B cell (primary cell): ENCODE measurements at regions not wholly inside any gene's neighbourhood (a gene's known extent, or its start where the extent isn't known, plus 50 kb on each side); places are given as distances from the start of the nearest gene placed in this dataset.

Experiments used
- ATAC-seq: fragments of 200-7000 bp; cut with Tn5 transposase; one replicate; pipeline ENCODE4 v1.10.0; 2021; ENCODE audit warnings: low read depth, mild to moderate bottlenecking, moderate number of reproducible peaks, moderate library complexity
- CTCF ChIA-PET: fragments of 350-600 bp; sonication (Branson Sonifier 250); formaldehyde crosslinking; loops from one replicate; lab custom pipeline; 2021; ENCODE audit warnings: antibody characterized with exemption, inconsistent platforms; lab: Charles Lee
- POLR2A ChIA-PET: fragments of 350-600 bp; sonication (Branson Sonifier 250); formaldehyde crosslinking; loops from one replicate; lab custom pipeline; 2021; ENCODE audit warnings: antibody characterized with exemption; lab: Charles Lee
- DNase-seq: peaks from one replicate; pipeline ENCODE4 v3.0.0; 2013
- H2AFZ ChIP-seq: 2 replicates; pipeline ENCODE4 v1.6.1; 2012; ENCODE audit warnings: mild to moderate bottlenecking, low read depth, low read length; ENCODE audit not compliant: insufficient read depth, poor library complexity, severe bottlenecking
- H3K27ac ChIP-seq, 2 donors: 1 replicate in 1 of 2; 2 replicates in 1 of 2; pipeline ENCODE4 v1.5.1; 2012 to 2013; ENCODE audit warnings: low read length in 2 of 2, mild to moderate bottlenecking in 2 of 2, moderate library complexity in 1 of 2
- H3K27me3 ChIP-seq, 4 experiments: fragments of 200-600 bp in 1 of 4; sonication (generic) in 1 of 4; replicated peaks in 1 of 4; 1 replicate in 2 of 4; 2 replicates in 2 of 4; pipeline versions ENCODE4 v1.6.1 to v1.7.0; 2013 to 2016; ENCODE audit warnings: low read length in 3 of 4, mild to moderate bottlenecking in 2 of 4, mixed read lengths in 1 of 4, moderate library complexity in 1 of 4; ENCODE audit not compliant: insufficient read depth in 4 of 4, control insufficient read depth in 3 of 4; ENCODE audit errors: control extremely low read depth in 1 of 4
- H3K36me3 ChIP-seq, 2 experiments: replicated peaks in 1 of 2; 1 replicate in 1 of 2; 2 replicates in 1 of 2; pipeline versions ENCODE4 v1.6.1 to v1.7.1; 2013; ENCODE audit warnings: low read length in 1 of 2; ENCODE audit not compliant: insufficient read depth in 2 of 2, control insufficient read depth in 1 of 2; ENCODE audit errors: control extremely low read depth in 1 of 2, extremely low read depth in 1 of 2
- H3K4me1 ChIP-seq, 2 donors: fragments of 200-600 bp in 1 of 2; sonication (generic) in 1 of 2; 1 replicate in 1 of 2; 2 replicates in 1 of 2; pipeline versions ENCODE4 v1.5.1 to v1.6.1; 2013 to 2017; ENCODE audit warnings: low read length in 2 of 2; ENCODE audit not compliant: control insufficient read depth in 2 of 2, insufficient read depth in 2 of 2
- H3K4me2 ChIP-seq: replicated peaks from 2 replicates; pipeline ENCODE3; 2012; ENCODE audit warnings: mild to moderate bottlenecking, low read depth, low read length; ENCODE audit not compliant: poor library complexity, severe bottlenecking
- H3K4me3 ChIP-seq, 5 experiments: fragments of 200-600 bp in 1 of 5; sonication (generic) in 1 of 5; 1 replicate in 3 of 5; 2 replicates in 2 of 5; pipeline versions ENCODE4 v1.5.1 to v1.7.0; 2011 to 2016; ENCODE audit warnings: low read length in 4 of 5, mild to moderate bottlenecking in 4 of 5, low read depth in 2 of 5, control low read depth in 1 of 5, moderate library complexity in 1 of 5; ENCODE audit not compliant: insufficient read depth in 1 of 5; ENCODE audit errors: control extremely low read depth in 1 of 5, extremely low read depth in 1 of 5
- H3K79me2 ChIP-seq: fragments of 200-600 bp; sonication (generic); one replicate; pipeline ENCODE4 v1.6.0; 2016; ENCODE audit warnings: low read length; ENCODE audit not compliant: control insufficient read depth, insufficient read depth
- H3K9ac ChIP-seq: fragments of 200-600 bp; sonication (generic); 2 replicates; pipeline ENCODE4 v1.6.1; 2017; ENCODE audit warnings: mild to moderate bottlenecking, low read length, moderate library complexity
- H3K9me3 ChIP-seq, 3 donors: one replicate each; pipeline versions ENCODE4 v1.6.1 to v1.7.1; 2013; ENCODE audit warnings: low read length in 2 of 3; ENCODE audit not compliant: control insufficient read depth in 2 of 3, insufficient read depth in 1 of 3; ENCODE audit errors: control extremely low read depth in 1 of 3
- H4K20me1 ChIP-seq: 2 replicates; pipeline ENCODE4 v1.6.0; 2012; ENCODE audit warnings: mild to moderate bottlenecking, low read length; ENCODE audit not compliant: insufficient read depth, control insufficient read depth, poor library complexity, severe bottlenecking
- H3K27ac Mint-ChIP-seq: one replicate; pipeline ENCODE4 v1.8.0; 2021; ENCODE audit warnings: mixed read lengths
- H3K27me3 Mint-ChIP-seq: one replicate; pipeline ENCODE4 v1.8.0; 2021; ENCODE audit warnings: mixed read lengths
- H3K4me1 Mint-ChIP-seq: one replicate; pipeline ENCODE4 v1.8.0; 2021; ENCODE audit warnings: mixed read lengths
- H3K4me3 Mint-ChIP-seq: one replicate; pipeline ENCODE4 v1.8.0; 2021; ENCODE audit warnings: mixed read lengths
- H3K9me3 Mint-ChIP-seq: one replicate; pipeline ENCODE4 v1.8.0; 2022; ENCODE audit warnings: mixed read lengths; ENCODE audit not compliant: insufficient read depth
- EZH2 ChIP-seq: IDR thresholded peaks from 2 replicates; pipeline ENCODE4 v1.6.1; 2012; ENCODE audit warnings: borderline replicate concordance, low read depth, mild to moderate bottlenecking, moderate library complexity, low read length; ENCODE audit not compliant: insufficient read depth, poor library complexity, severe bottlenecking
- WGBS: methylation state at CpG from one replicate; pipeline ENCODE4 v1.1.5; 2013; ENCODE audit warnings: missing lambda C conversion rate; ENCODE audit not compliant: insufficient coverage; 5-methylcytosine and 5-hydroxymethylcytosine counted together
- intact Hi-C: fragments of 100-400 bp; cut with micrococcal nuclease; formaldehyde crosslinking; loops from one replicate; pipeline ENCODE4 v1.10.0; 2022
- TF ChIP-seq, protein P1 (sequence below): fragments of 200-600 bp; IDR thresholded peaks from one replicate; pipeline ENCODE4 v1.8.0; 2022; ENCODE audit warnings: antibody characterized with exemption, mild to moderate bottlenecking

DNA sequence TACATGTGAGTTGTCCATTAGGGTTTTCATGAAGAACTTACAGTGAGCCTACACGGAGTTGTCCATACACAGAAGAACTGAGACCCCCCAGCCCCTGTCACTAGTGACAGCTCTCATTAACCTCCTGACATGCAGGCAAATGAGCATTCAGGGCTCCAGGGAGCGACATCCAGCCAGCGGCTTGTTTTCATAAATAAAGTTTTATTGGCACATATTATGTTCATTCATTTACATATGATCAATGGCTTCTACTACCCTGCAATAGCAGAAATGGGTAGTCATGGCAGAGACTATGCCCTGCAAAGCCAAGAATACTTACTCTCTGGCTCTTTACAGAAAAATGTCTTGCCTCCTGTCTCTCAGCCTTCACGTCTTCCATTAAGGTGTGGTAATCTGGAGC lies 553.5 kb downstream of the EDEM1 start:
- no peaks in the 10 kb centered on the region for H3K27me3 Mint-ChIP-seq
- Histone ChIP-seq H3K79me2 (no peaks in the 10 kb centered on the region), H3K9ac (no peak overlapping the region), H3K4me2 (no peak overlapping the region), H2AFZ (no peak overlapping the region), H3K27me3 (no peaks in the 10 kb centered on the region), H3K36me3 (no peaks in the 10 kb centered on the region), H3K27ac (no peak overlapping the region), H3K4me1 (no peaks in the 10 kb centered on the region), H3K9me3 (no peaks in the 10 kb centered on the region), H4K20me1 (no peaks in the 10 kb centered on the region), H3K4me3 (no peak overlapping the region)
- no peak for ATAC-seq
- POLR2A ChIA-PET = no interaction called here
- H3K27ac Mint-ChIP-seq = no peak overlapping the region
- CTCF ChIA-PET = no interaction called here
- no peaks in the 10 kb centered on the region for H3K4me1 Mint-ChIP-seq
- no peak for DNase-seq
- whole genome bisulfite sequencing = 83% methylated on average over 1 of the region's 4 CpGs
- intact Hi-C loops = no loop called here
- TF ChIP-seq, protein P1, sequence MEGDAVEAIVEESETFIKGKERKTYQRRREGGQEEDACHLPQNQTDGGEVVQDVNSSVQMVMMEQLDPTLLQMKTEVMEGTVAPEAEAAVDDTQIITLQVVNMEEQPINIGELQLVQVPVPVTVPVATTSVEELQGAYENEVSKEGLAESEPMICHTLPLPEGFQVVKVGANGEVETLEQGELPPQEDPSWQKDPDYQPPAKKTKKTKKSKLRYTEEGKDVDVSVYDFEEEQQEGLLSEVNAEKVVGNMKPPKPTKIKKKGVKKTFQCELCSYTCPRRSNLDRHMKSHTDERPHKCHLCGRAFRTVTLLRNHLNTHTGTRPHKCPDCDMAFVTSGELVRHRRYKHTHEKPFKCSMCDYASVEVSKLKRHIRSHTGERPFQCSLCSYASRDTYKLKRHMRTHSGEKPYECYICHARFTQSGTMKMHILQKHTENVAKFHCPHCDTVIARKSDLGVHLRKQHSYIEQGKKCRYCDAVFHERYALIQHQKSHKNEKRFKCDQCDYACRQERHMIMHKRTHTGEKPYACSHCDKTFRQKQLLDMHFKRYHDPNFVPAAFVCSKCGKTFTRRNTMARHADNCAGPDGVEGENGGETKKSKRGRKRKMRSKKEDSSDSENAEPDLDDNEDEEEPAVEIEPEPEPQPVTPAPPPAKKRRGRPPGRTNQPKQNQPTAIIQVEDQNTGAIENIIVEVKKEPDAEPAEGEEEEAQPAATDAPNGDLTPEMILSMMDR = no peak
- no peak for TF ChIP-seq EZH2
- H3K9me3 Mint-ChIP-seq = no peaks in the 10 kb centered on the region
- H3K4me3 Mint-ChIP-seq = no peak overlapping the region

DNA sequence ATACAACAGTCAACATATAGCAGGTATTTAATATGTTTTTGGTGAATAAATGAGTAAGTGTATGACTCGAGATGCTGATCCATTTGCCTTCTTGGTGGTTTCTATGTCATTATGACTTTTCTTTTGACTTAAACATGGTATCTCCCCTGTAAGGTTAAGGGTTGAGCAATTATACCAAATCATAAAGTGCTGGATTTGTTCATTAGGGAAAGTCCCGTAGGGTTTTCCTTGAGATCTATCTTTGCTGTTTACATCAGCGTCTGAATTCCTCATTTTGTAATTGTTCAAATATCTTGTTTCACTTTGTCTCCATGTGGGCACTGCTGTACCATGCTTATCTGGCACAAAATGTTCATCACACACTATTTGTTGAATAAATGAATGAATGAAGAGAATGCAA lies 562.6 kb downstream of the EDEM1 start:
- Mint-ChIP-seq H3K4me3 (no peak overlapping the region), H3K27me3 (no peaks in the 10 kb centered on the region), H3K9me3 (no peaks in the 10 kb centered on the region), H3K27ac (no peak overlapping the region), H3K4me1 (no peaks in the 10 kb centered on the region)
- H3K9ac ChIP-seq = no peak overlapping the region
- no peaks in the 10 kb centered on the region for H4K20me1 ChIP-seq
- H3K4me3 ChIP-seq = no peak overlapping the region
- intact Hi-C loops = no loop called here
- DNase-seq (no peak), ATAC-seq (no peak)
- no peak overlapping the region for H3K4me2 ChIP-seq
- ChIA-PET POLR2A (no interaction called here), CTCF (no interaction called here)
- WGBS = no CpG with 5 or more reads among the region's 3 CpGs
- no peak overlapping the region for H2AFZ ChIP-seq
- H3K9me3 ChIP-seq = no peaks in the 10 kb centered on the region
- H3K27me3 ChIP-seq = no peaks in the 10 kb centered on the region
- H3K27ac ChIP-seq = no peak overlapping the region
- no peaks in the 10 kb centered on the region for H3K79me2 ChIP-seq
- no peaks in the 10 kb centered on the region for H3K4me1 ChIP-seq
- TF ChIP-seq EZH2 = no peak
- TF ChIP-seq, protein P1 = no peak
- H3K36me3 ChIP-seq = no peaks in the 10 kb centered on the region
